HG03342 (cell line): ENCODE measurements at regions not wholly inside any gene's neighbourhood (a gene's known extent, or its start where the extent isn't known, plus 50 kb on each side); places are given as distances from the start of the nearest gene placed in this dataset.

Experiments used
- ATAC-seq: cut with Tn5 transposase; IDR thresholded peaks from one replicate; pipeline ENCODE4 v1.9.1; 2021; ENCODE audit warnings: mild to moderate bottlenecking, moderate library complexity; ENCODE audit not compliant: unreplicated experiment

DNA sequence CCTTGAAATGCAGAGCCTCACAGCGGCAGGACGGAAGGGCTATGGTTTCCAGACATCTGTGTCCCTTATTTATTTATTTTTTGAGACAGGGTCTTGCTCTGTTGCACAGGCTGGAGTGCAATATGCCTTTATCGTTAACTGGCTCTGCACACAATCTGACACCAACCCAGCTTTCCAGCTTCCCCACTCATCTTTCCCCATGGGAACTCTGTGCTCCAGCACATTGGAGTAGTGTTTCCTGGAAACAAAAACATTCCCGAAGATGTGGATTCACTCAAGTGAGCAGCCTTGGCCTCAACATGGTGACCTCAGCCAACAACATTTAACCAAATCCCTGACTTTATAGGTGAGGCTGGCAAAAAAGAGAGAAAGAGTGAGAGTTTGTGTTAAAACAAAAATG, 307.1 kb downstream of the TMEM114 start:
- ATAC-seq = no peak

DNA sequence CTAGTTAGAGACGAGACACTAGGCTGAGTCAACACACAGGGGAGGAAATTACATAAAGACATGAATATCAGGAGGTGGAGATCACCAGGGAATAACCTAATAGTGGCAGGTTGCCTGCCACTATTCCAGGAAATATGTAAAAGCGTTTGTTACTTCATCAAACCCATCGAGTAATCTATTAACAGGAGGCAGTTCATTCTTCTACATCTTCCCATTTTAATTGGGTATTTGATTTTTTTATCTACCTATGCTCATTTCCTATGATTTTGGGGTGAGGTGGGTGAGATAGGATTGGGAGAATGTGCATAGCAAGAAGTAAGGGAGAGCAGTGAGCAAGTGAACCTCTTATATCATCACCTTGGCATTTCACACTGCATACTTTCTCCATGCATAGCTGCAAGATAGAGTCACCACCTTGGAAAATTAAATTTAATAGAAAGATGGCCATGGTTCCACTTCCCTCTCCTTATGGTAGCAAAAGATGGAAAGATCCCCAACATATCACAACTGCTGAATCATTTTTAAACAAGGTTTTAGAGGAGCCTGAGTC, 312.2 kb downstream of the TMEM114 start:
- no peak for ATAC-seq

DNA sequence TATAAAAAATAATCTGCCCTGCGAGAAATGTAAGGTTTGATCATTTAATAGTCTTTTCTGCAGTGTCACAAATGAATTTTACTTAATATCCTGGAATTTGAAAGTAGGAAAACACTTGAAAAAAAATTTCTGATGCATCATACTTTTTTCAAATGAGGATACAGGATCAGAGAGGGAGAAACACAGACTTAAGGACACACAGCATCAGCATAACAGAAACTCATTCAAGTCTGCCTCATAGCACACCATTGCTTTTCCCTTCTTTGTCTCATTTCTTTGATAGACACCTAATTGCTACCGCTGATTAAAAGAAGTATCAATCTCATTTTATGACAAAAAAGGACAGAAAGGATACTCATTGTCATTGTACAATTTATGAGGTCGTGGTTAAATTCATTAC, 319.0 kb downstream of the TMEM114 start:
- ATAC-seq = no peak

DNA sequence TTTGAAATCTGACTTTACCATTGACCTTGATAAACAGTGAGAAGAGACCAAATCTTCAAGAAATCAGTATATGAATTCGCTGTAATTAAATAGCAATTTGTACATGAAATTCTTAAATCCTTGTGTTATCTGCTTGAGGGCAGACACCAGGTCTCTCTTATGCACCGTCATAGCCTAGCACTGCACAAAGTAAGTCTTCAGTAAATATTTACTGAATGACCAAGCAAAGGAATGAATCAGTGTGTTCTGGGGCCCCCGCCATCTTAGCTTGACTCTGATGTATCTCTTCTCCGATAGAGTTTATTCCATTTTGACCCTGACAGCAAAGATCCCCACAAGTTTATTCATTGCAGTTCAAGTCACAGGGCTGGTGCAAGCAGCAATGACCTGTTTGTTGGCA, 328.0 kb downstream of the TMEM114 start:
- no peak for ATAC-seq

DNA sequence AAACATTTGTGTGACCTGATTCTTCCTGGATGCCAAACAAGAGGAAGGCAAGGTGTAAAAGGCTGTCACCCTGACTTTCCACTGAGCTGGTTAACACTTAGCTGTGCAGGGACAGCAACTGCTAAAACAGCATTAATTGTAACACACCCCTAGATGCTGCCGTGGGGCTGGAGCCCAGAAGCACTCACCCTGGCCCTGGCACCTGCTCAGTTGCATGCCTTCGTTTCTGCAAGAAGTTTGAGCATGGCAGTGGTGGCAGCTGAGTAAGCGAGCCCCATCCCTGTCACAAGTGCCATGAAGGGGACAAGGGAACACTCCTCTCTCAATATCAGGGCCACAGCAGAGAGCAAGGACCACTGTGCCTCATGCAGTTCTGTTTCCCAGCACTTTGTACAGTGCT, 330.2 kb downstream of the TMEM114 start:
- no peak for ATAC-seq

DNA sequence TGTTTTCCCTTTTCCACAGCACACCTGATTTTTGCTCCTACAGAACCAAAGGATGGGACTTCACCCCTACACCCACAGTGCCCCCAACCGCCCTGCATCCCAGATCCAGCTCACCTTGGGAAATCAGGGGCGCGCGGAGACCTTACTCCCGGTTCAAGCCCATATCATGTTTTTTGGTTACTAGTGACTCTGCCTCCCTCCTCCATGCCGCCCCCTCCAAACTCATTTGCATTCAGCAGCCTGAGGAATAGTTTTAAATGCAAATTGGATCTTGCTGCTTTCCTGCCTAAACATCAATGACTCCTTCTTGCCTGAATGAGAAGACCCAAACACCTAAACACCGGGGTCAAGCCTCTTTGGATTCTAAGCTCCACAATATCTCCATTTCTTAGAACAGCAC, 331.8 kb downstream of the TMEM114 start:
- no peak for ATAC-seq

DNA sequence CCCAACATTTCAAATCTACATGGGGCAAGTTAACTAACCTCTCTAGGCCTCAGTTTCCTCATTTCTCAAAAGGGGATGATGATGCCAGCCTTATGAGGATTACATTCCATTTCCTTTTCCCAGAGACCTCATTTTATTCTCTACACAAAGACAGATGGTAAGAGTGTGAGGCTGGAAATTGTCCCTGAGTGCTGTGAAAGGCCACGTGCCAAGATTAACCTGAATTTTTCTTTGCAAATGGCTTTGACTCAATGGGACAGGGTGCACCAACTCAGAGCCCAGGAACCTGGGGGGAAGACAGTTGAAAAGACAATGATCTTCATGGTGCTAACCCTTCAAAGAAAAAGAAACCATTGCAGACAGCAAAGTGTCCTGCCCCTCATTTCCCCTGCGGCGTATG, 332.8 kb downstream of the TMEM114 start:
- ATAC-seq = no peak

DNA sequence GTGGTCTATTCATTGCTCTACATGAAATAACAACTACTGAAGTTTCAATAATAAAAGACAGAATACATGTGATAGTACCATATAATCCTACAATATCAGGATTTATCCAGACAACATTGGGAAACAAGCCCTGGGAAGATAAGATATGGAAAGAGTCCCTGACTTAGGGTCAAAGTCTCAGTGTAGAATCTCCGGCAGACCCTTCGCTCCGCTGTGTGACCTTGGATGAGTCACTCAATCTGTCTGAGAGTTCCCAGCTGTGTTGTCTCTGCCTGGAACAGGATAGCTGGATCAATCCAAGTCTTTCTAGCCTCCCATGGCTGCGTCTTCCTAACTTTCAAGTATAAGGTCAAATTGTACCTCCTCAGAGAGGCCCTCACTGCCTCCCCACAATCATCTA, 335.9 kb downstream of the TMEM114 start:
- ATAC-seq = no peak

DNA sequence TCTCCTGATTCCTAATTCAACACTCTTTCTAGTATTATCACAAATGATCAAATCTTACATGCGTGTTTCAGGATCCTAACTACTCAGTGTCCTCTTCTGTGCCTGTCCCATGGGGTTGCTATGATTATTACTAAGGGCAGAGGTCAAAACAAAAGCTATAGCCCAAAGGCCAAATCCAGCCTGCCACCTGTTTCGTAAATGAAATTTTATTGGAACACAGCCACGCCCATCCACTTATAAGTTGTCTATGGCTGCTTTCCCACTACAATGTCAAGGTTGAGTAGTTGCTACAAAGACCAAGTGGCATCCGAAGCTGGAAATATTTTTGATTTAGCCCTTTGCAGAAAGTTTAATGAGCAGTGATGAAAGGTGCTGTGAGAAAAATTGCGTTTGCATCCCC, 336.6 kb downstream of the TMEM114 start:
- ATAC-seq = no peak

DNA sequence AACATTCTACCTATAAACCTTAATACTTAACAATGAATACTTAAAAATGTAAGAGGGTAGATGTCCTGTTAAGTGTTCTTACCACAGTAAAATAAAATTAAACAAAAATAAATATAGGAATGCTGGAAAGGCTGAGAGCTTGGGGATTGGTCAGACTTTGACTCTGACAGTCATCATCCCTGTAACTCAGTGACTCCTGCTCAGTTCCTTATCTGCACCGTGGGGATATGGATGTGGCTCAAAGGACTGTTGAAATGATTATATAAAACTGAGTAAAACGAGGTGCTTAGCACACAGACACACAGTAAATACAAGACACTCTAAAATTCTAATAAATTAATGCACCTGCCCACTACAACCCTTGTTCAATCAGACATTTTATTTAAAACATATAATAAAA, 338.6 kb downstream of the TMEM114 start:
- no peak for ATAC-seq

DNA sequence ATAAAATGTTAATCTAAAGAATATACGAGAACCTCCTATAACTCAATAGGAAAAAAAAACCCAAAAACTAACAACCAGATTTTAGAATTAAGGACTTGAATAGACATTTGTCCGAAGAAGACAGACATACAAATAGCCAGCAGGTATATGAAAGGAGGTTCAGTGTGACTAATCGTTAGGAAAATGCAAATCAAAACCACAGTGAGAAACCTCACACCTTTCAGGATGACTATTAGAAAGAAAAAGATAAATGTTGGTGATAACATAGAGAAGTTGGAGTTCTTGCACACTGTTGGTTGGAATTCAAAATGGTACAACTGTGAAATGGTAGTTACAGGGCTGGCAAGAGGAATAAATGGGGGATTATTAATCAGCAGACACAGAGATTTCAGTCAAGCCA, 339.0 kb downstream of the TMEM114 start:
- peak; percentile 56 for ATAC-seq

DNA sequence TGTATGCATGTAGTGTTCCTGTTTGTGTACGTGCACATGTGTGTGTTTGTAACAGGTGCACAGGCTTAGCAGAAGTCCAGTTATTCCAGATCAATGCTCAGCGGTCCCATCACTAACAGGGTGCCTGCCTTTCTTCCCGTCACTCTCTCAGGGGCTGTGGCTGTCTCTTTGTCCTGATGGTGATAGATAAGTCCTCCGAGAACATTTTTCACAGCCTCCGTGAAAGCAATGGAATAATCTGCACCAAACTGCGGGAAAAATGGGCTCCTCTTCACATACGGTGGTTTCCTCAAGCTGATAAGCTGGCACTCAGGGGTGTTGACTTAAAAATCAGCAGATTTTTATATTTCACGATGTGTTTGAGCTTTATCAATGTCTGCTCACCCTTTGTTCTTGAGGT, 342.3 kb downstream of the TMEM114 start:
- ATAC-seq = no peak

DNA sequence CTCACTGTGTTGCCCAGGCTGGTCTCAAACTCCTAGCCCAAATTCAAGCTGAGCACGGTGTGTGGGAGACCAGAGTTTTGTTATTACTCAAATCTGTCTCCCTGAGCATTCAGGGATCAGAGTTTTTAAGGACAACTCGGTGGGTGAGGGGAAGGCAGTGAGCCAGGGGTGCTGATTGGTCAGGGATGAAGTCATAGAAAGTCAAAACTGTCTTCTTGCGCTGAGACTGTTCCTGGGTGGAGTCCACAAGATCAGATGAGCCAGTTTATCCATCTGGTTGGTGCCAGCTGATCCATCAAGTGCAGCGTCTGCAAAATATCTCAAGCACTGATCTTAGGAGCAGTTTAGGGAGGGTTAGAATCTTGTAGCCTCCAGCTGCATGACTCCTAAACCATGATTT, 346.3 kb downstream of the TMEM114 start:
- ATAC-seq = no peak

DNA sequence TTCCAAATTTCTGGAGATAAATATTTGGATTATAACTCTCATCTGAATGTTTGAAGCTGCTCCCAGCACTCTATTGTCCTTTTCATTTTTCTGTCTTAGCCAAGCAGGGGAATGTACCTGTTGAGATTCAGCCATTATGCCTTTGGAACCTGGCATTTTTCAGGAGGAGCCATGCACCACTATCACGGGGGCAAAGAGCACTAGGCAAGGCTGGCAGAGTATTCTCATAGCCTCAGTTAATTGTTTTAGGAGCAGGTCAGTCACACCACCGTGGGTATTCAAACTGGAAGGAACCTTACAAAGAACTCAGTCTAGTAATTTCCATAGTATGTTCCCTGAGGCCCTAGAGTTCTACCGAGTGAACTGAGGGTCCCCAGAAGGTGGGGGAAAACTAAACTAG, 348.9 kb downstream of the TMEM114 start:
- ATAC-seq = no peak

DNA sequence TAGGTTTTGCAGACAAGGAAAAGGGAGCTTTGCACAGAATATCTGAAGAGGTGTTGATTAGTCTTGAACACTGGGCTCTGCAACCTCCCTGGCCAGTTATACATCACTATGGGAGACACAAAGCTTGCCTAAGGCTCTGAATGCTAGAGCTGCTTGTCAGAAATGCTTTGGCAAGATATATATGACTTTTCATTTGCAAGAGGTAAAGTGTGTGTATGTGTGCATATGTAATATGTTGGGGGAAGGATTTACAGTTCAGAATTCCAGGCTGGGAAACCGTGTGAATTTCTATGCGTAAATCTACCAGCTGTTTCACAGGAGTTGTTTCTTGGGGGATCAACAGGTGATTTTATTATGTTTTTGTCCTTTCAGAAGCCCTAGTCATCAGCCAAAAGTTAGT, 350.9 kb downstream of the TMEM114 start:
- no peak for ATAC-seq

DNA sequence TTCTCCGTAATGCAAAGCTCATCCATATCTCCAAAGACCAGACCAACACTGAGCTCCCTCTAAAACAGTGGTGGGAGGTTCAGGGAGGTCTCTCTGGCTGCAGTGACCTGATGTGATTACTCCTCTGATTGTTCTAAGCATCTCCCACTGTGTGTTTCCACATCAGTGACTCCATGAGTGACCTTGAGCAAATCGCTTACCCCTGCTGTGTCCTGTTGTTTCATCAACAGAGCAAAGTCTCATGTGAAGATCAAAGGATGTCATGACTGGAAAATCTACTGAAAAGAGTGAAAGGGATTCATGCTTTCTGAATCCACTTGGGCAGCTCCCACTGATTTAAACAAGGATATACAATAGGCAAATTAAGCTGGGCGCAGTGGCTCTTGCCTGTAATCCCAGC, 352.9 kb downstream of the TMEM114 start:
- ATAC-seq = no peak

DNA sequence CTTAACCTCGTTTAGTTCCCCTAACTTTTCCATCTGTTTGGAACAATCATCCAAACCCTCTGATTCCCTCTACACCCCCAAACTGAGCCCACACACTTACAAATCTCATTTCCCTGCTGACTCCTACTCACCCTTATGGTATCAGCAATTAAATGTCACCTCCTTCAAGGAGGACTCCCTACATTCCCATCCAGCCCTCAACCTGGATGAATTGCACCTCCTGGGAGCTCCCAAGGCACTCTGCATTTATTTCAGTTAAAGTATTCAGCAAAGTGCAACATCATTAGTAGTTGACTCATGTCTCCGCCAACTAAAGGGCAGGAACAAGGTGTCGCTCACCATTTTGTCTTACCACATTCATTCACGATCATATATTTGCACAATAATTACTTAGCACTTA, 353.5 kb downstream of the TMEM114 start:
- no peak for ATAC-seq

DNA sequence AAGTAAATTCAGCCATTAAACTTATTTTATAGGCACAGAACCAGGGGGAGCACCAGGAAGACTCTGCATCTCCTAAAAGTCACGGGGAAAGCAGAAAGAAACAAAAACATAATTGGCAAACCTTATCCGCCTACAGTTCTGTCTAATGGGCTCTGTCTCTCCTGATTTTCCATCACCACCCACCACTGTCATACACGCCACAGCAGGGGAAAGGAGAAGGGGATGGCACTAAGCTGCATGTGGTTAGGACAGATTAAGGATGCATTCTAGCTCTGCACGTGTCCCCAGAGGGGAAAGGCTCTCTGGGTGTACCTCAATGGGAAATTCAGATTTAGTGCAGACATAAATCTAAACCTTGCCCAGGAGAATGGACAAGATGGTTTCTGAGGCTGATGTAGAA, 359.8 kb downstream of the TMEM114 start:
- ATAC-seq = no peak

DNA sequence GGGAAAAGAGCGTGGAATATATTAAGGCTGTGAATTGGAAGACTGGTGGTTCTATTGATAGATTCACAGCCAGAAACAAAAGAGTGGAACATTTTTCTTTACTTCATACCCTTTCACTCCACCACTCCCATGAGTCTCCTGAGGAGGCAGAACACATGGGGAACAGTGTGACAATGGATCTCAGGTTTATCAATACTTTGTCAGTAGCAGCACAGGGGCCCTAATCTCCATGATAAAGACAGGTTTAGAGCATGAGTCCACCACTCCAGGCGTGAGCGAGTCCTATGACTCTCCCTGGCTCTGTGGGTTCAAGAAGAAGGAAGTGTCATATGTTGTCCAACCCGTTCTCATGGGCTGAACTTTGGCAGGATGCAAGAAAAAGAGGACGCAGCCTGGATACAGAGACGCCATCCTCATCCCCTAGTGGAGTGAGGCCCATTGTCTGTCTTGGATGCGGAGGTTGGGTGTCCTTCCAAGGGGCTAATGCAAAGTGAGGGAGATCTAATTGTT, 361.2 kb downstream of the TMEM114 start:
- ATAC-seq = no peak

DNA sequence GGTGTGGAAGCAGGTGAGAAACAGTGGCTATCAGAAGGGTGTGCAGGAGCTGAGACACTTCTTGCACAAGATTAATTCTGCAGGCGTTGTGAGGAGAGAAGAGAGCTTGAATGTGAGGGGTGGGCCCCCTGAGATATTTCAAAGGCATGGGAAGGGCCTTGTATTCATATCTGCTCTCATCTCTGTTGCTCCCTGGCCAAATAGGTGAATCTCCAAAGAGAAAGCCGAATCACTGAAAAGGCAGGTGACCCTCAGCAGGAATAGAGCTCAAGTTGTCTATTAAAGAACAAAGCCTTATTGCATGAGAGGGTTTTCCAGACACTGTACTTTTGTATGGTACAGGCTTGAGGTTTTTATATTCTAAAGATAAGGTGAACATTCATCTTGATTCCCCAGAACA, 373.1 kb downstream of the TMEM114 start:
- ATAC-seq = no peak

DNA sequence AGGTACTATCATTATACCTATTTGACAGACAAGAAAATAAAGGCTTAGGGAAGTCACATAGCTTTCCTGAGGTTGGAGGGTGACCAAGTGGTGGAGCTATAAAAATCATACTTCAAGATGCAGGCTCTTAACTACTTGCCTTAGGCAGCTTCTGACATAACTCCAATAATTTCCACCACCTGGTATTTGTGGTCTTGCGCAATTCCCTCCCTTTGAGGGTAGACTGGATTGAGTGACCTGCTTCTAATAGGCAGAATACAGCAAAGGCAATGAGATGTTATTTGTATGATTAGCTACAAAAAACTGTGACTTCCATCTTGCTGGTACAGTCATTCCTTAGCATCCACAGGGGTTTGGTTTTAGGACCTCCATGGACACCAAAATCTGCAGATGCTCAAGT, 385.5 kb downstream of the TMEM114 start:
- no peak for ATAC-seq

DNA sequence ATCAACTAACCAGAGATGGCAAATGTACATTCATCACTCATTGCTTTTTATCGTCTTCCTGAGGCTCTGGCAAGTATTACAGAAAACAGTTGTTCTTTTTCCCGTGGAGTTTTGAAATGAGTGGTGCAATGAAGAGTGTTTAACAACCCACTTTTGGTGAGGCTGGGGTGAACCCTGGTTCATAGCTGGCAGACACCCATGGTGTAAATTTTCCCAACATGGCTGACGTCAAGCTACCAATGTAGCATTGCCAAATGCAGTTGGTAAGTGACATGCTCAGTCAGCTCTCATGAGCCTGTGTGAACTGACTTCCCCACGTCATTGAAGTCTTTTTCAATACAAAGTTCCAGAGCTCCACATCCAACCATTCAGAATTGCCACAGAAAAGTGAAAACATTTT, 386.2 kb downstream of the TMEM114 start:
- no peak for ATAC-seq

DNA sequence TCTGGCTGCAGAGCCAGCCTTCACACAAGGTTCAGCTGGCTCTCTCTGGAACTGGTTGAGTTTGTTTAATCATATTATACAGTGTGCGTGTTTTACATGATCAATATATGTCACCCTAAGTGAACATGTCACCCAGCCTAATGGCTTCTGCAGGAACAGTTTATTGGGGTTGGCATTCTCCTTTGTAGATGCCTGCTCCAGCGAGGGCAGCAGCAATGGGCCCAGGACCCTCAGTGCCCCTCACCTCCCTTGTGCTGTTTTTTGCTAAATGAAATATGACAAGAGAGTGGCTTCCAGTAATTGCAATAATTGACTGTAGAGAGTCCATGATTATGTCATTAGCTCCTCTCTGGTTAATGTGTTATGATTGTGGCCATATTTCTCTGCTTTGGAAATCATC, 387.2 kb downstream of the TMEM114 start:
- ATAC-seq = no peak

DNA sequence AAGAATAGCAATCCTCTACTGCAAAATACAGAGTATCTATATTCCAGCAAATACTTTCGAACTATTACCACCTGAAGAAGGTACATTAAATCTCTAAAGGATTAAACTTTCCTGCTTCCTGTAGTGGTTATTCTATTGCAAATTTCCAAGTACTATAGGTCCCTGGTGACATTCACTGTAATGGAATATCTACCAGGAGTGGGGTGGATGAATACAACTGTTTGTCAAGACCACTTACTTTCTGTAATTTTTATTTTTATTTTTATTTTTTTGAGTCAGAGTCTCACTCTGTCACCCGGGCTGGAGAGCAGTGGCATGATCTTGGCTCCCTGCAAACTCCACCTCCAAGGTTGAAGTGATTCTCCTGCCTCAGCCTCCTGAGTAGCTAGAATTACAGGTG, 389.5 kb downstream of the TMEM114 start:
- ATAC-seq = no peak
